H1 (cell line): ENCODE measurements at regions not wholly inside any gene's neighbourhood (a gene's known extent, or its start where the extent isn't known, plus 50 kb on each side); places are given as distances from the start of the nearest gene placed in this dataset.
A peak's percentile ranks its signal among the peaks of the same experiment; 100 is the strongest.

Experiments used
- CTCF ChIA-PET: fragments of 300-600 bp; sonication (Branson Sonifier 250); formaldehyde crosslinking; loops from one replicate; lab custom pipeline; 2021; ENCODE audit not compliant: partially characterized antibody; lab: Charles Lee
- POLR2A ChIA-PET: fragments of 300-600 bp; sonication (Branson Sonifier 250); formaldehyde crosslinking; loops from one replicate; lab custom pipeline; 2021; ENCODE audit warnings: inconsistent platforms; ENCODE audit not compliant: partially characterized antibody; lab: Charles Lee
- DNase-seq, 2 experiments: peaks; one replicate each; pipeline versions ENCODE4 v3.0.0 to v3.0.0-alpha.2; 2010 to 2022; ENCODE audit warnings: low spot score in 2 of 2, low read depth in 1 of 2, mixed read lengths in 1 of 2
- FAIRE-seq: peaks from 2 replicates; lab custom pipeline; 2011; peaks lifted over from hg19 to GRCh38; lab: Jason Lieb, UNC
- H2AFZ ChIP-seq: 2 replicates; pipeline ENCODE4 v1.8.1; 2012; ENCODE audit warnings: low read length, inconsistent platforms
- H2AK5ac ChIP-seq: 2 replicates; pipeline ENCODE4 v1.6.1; 2013; ENCODE audit warnings: low read depth, low read length
- H2BK120ac ChIP-seq: replicated peaks from 2 replicates; pipeline ENCODE3; 2013; ENCODE audit warnings: low read depth, low read length, inconsistent platforms
- H2BK12ac ChIP-seq: 2 replicates; pipeline ENCODE4 v1.6.1; 2013; ENCODE audit warnings: low read depth, low read length
- H2BK15ac ChIP-seq: 2 replicates; pipeline ENCODE4 v1.6.1; 2013; ENCODE audit warnings: low read length
- H2BK20ac ChIP-seq: 2 replicates; pipeline ENCODE4 v1.6.1; 2013; ENCODE audit warnings: low read length
- H2BK5ac ChIP-seq: 2 replicates; pipeline ENCODE4 v1.6.1; 2013; ENCODE audit warnings: low read depth, low read length
- H3K14ac ChIP-seq: 2 replicates; pipeline ENCODE4 v1.6.1; 2013; ENCODE audit warnings: inconsistent platforms; ENCODE audit not compliant: insufficient read length
- H3K18ac ChIP-seq: 2 replicates; pipeline ENCODE4 v1.6.1; 2013; ENCODE audit warnings: low read length; ENCODE audit errors: extremely low read depth
- H3K23ac ChIP-seq: 2 replicates; pipeline ENCODE4 v1.6.1; 2013; ENCODE audit warnings: inconsistent platforms; ENCODE audit not compliant: insufficient read length
- H3K23me2 ChIP-seq: 2 replicates; pipeline ENCODE4 v1.6.1; 2013; ENCODE audit warnings: low read depth, low read length
- H3K27ac ChIP-seq: 2 replicates; pipeline ENCODE4 v1.6.1; 2011; ENCODE audit warnings: low read depth, low read length, inconsistent platforms
- H3K27me3 ChIP-seq, 4 experiments: replicated peaks in 1 of 4; 1 replicate in 1 of 4; 2 replicates in 3 of 4; pipeline versions ENCODE4 v1.6.1 to v1.8.1; 2011 to 2013; ENCODE audit warnings: low read length in 3 of 4, mild to moderate bottlenecking in 3 of 4, inconsistent platforms in 2 of 4, mixed read lengths in 2 of 4, moderate library complexity in 1 of 4; ENCODE audit not compliant: control insufficient read depth in 3 of 4, insufficient read depth in 3 of 4; ENCODE audit errors: extremely low read depth in 1 of 4
- H3K36me3 ChIP-seq, 4 experiments: 2 replicates each; pipeline versions ENCODE4 v1.6.1 to v1.8.1; 2011 to 2013; ENCODE audit warnings: mild to moderate bottlenecking in 4 of 4, low read length in 3 of 4, moderate library complexity in 2 of 4, control low read depth in 1 of 4, inconsistent platforms in 1 of 4; ENCODE audit not compliant: insufficient read depth in 4 of 4, control insufficient read depth in 2 of 4
- H3K4ac ChIP-seq: replicated peaks from 2 replicates; pipeline ENCODE3; 2013; ENCODE audit warnings: low read length, low read depth, mixed read lengths, inconsistent platforms; ENCODE audit not compliant: insufficient read length
- H3K4me1 ChIP-seq, 4 experiments: replicated peaks in 1 of 4; 1 replicate in 1 of 4; 2 replicates in 3 of 4; pipeline versions ENCODE4 v1.6.1 to v1.8.1; 2011 to 2013; ENCODE audit warnings: low read length in 3 of 4, inconsistent platforms in 2 of 4, mixed read lengths in 1 of 4; ENCODE audit not compliant: insufficient read depth in 4 of 4, control insufficient read depth in 3 of 4
- H3K4me2 ChIP-seq, 2 experiments: 2 replicates each; pipeline versions ENCODE4 v1.6.1 to v1.8.1; 2011 to 2013; ENCODE audit warnings: low read depth in 2 of 2, low read length in 2 of 2, control low read depth in 1 of 2, inconsistent platforms in 1 of 2, mild to moderate bottlenecking in 1 of 2; ENCODE audit not compliant: insufficient read depth in 1 of 2
- H3K4me3 ChIP-seq, 4 experiments: fragments of 200-600, 300-600 bp in 1 of 4; sonication (generic), shearing (Covaris generic), sonication (Bioruptor Twin) in 1 of 4; 2 replicates each; pipeline versions ENCODE4 v1.5.1 to v1.8.1; 2011 to 2016; ENCODE audit warnings: low read length in 4 of 4, low read depth in 3 of 4, control low read depth in 2 of 4, inconsistent platforms in 2 of 4, mild to moderate bottlenecking in 2 of 4, mixed read lengths in 1 of 4, moderate library complexity in 1 of 4; ENCODE audit not compliant: insufficient read depth in 2 of 4; ENCODE audit errors: extremely low read depth in 1 of 4
- H3K56ac ChIP-seq: replicated peaks from 2 replicates; pipeline ENCODE3; 2013; ENCODE audit warnings: low read depth, mild to moderate bottlenecking, mixed read lengths, low read length, inconsistent platforms; ENCODE audit not compliant: insufficient read length
- H3K79me1 ChIP-seq: 2 replicates; pipeline ENCODE4 v1.6.1; 2013; ENCODE audit warnings: low read depth, low read length, control low read depth
- H3K79me2 ChIP-seq, 2 experiments: 2 replicates each; pipeline versions ENCODE4 v1.6.1 to v1.8.1; 2012 to 2013; ENCODE audit warnings: low read length in 2 of 2, mild to moderate bottlenecking in 2 of 2, inconsistent platforms in 1 of 2; ENCODE audit not compliant: insufficient read depth in 2 of 2, control insufficient read depth in 1 of 2
- H3K9ac ChIP-seq, 4 experiments: replicated peaks in 1 of 4; 1 replicate in 1 of 4; 2 replicates in 3 of 4; pipeline versions ENCODE4 v1.6.1 to v1.8.1; 2011 to 2013; ENCODE audit warnings: low read depth in 3 of 4, low read length in 3 of 4, control low read depth in 2 of 4, mild to moderate bottlenecking in 2 of 4, moderate library complexity in 2 of 4, inconsistent platforms in 1 of 4; ENCODE audit errors: extremely low read depth in 1 of 4
- H3K9me3 ChIP-seq, 2 experiments: 2 replicates each; pipeline versions ENCODE4 v1.6.1 to v1.8.1; 2012 to 2013; ENCODE audit warnings: mild to moderate bottlenecking in 2 of 2, moderate library complexity in 2 of 2, control low read depth in 1 of 2, inconsistent platforms in 1 of 2, low read depth in 1 of 2, low read length in 1 of 2, mixed read lengths in 1 of 2; ENCODE audit not compliant: insufficient read depth in 2 of 2
- H4K20me1 ChIP-seq, 2 experiments: replicated peaks in 1 of 2; 2 replicates each; pipeline versions ENCODE3 to v1.8.1; 2011 to 2013; ENCODE audit warnings: inconsistent platforms in 2 of 2, low read length in 2 of 2, mild to moderate bottlenecking in 1 of 2; ENCODE audit not compliant: insufficient read depth in 2 of 2, control insufficient read depth in 1 of 2
- H4K5ac ChIP-seq: 2 replicates; pipeline ENCODE4 v1.6.1; 2013; ENCODE audit warnings: low read length, low read depth, mixed read lengths, inconsistent platforms; ENCODE audit not compliant: insufficient read length
- H4K8ac ChIP-seq: 2 replicates; pipeline ENCODE4 v1.8.0; 2013; ENCODE audit warnings: mild to moderate bottlenecking, moderate library complexity, low read length, inconsistent platforms; ENCODE audit not compliant: insufficient read depth; ENCODE audit errors: extremely low read depth
- H4K91ac ChIP-seq: replicated peaks from 2 replicates; pipeline ENCODE3; 2013; ENCODE audit warnings: low read length, mixed read lengths, inconsistent platforms; ENCODE audit not compliant: insufficient read length
- EP300 ChIP-seq, 2 experiments: IDR thresholded peaks; 1 replicate in 1 of 2; 2 replicates in 1 of 2; pipeline ENCODE4 v1.6.1; 2011 to 2012; ENCODE audit warnings: low read depth in 2 of 2, low read length in 2 of 2, mild to moderate bottlenecking in 2 of 2, borderline replicate concordance in 1 of 2, inconsistent platforms in 1 of 2, moderate library complexity in 1 of 2
- EZH2 ChIP-seq: fragments of 200-600 bp; sonication (generic); IDR thresholded peaks from 2 replicates; pipeline ENCODE4 v1.7.1; 2012; ENCODE audit warnings: low read depth, mild to moderate bottlenecking, moderate library complexity, low read length, inconsistent platforms; ENCODE audit not compliant: severe bottlenecking
- KDM1A ChIP-seq: fragments of 200-600, 300-600 bp; sonication (generic); IDR thresholded peaks from 2 replicates; pipeline ENCODE4 v1.7.1; 2016; ENCODE audit warnings: mild to moderate bottlenecking, low read length, borderline replicate concordance
- POU5F1 ChIP-seq: IDR thresholded peaks from 2 replicates; pipeline ENCODE4 v1.6.1; 2011; ENCODE audit warnings: low read depth, mild to moderate bottlenecking, low read length, moderate library complexity
- RAD21 ChIP-seq, 2 experiments: IDR thresholded peaks in 1 of 2; conservative IDR thresholded peaks in 1 of 2; 2 replicates each; pipeline ENCODE4 v1.6.1; 2011; ENCODE audit warnings: low read depth in 2 of 2, low read length in 2 of 2, improper control_type of control experiment in 1 of 2, inconsistent platforms in 1 of 2, mild to moderate bottlenecking in 1 of 2, moderate library complexity in 1 of 2
- SP1 ChIP-seq: IDR thresholded peaks from 2 replicates; pipeline ENCODE4 v1.6.1; 2011; ENCODE audit warnings: low read depth, low read length
- TEAD4 ChIP-seq: IDR thresholded peaks from 2 replicates; pipeline ENCODE4 v1.6.1; 2012; ENCODE audit warnings: low read depth, low read length, inconsistent platforms, mixed read lengths
- ZNF274 ChIP-seq: IDR thresholded peaks from 2 replicates; pipeline ENCODE4 v1.7.0; 2012; ENCODE audit warnings: low read length, borderline replicate concordance; ENCODE audit errors: extremely low read depth
- WGBS, 2 experiments: shearing (Covaris generic) in 1 of 2; methylation state at CpG; one replicate each; pipeline versions ENCODE4 v1.1.6 to v1.1.7; 2013 to 2015; ENCODE audit warnings: low lambda C conversion rate in 2 of 2, mixed read lengths in 2 of 2, inconsistent platforms in 1 of 2, low coverage in 1 of 2, missing lambda C conversion rate in 1 of 2; ENCODE audit not compliant: insufficient replicate concordance in 2 of 2, insufficient coverage in 1 of 2, insufficient read length in 1 of 2; ENCODE audit errors: extremely low coverage in 1 of 2, missing lambda C conversion rate in 1 of 2; 5-methylcytosine and 5-hydroxymethylcytosine counted together

DNA sequence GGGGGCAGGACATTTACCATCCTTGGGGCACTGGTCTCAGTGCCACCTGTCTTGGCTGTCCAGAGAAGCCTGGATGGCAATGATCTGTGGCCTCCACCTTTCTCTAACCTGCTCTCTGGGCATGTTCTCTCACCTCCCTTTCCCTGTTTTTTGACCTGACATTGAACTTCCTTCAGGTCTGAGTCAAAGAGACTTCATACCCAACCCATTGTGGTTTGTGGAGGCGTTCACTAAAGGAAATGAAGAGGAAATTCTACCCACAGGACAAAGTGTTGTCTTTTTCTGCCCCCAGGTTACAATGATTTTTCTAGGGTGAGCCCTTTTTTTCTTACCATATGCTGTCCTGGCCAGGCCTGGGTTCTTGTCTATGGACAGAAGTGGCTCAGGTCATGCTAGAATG is 76.6 kb downstream of the CYP26A1 start:
- Histone ChIP-seq H3K14ac (no peak overlapping the region), H3K18ac (no peak overlapping the region), H3K27ac (no peak overlapping the region), H3K9me3 (peaks cover 4 to 10% of the 10 kb centered on the region in 2 experiments; a peak in 2 of 4 replicates), H3K4me3 (no peak overlapping the region), H2AFZ (no peak overlapping the region), H2BK20ac (no peak overlapping the region), H3K79me2 (no peaks in the 10 kb centered on the region), H3K4me2 (no peak overlapping the region), H3K27me3 (no peaks in the 10 kb centered on the region), H2BK15ac (no peak overlapping the region), H3K23ac (no peak overlapping the region), H2BK120ac (no peak overlapping the region), H4K91ac (peak overlapping the region; percentile 58), H3K56ac (no peak overlapping the region), H3K4ac (no peak overlapping the region), H2BK5ac (no peak overlapping the region), H2BK12ac (no peak overlapping the region), H3K79me1 (no peaks in the 10 kb centered on the region), H3K9ac (no peak overlapping the region), H3K23me2 (no peaks in the 10 kb centered on the region), H4K20me1 (no peaks in the 10 kb centered on the region), H3K36me3 (no peaks in the 10 kb centered on the region), H4K5ac (no peak overlapping the region), H2AK5ac (no peak overlapping the region), H4K8ac (no peak overlapping the region), H3K4me1 (peaks cover 0 to 6% (median 0%) of the 10 kb centered on the region in 4 experiments; a peak in 1 of 7 replicates)
- POLR2A ChIA-PET, result no interaction called here
- CTCF ChIA-PET, result interaction anchor here (1.9 kb wide), 1 partner anchor 8 kb away, joined by 10 read pairs; no protein-coding TSS in a partner anchor
- FAIRE-seq (no peak), DNase-seq (no peak)
- TF ChIP-seq EZH2, result no peak
- TF ChIP-seq RAD21 (IDR thresholded peaks at IDR 0.05 in 1 of 2, conservative IDR thresholded peaks at IDR 0.05 in 1 of 2; ENCODE audit: low read depth in 2 of 2, low read length in 2 of 2), result no peak
- TF ChIP-seq TEAD4, result no peak
- TF ChIP-seq ZNF274, result no peak
- no peak for TF ChIP-seq EP300 (IDR thresholded peaks at IDR 0.05; ENCODE audit: borderline replicate concordance in 1 of 2, low read depth in 2 of 2, low read length in 2 of 2)
- no peak for TF ChIP-seq POU5F1
- no peak for TF ChIP-seq SP1
- TF ChIP-seq KDM1A, result no peak
- WGBS, 2 experiments, result 87% methylated on average over 1 of the region's 1 CpG; no CpG with 5 or more reads in 1 of the 2 experiments
